ENCODE measurements at regions not wholly inside any gene's neighbourhood (a gene's known extent, or its start where the extent isn't known, plus 50 kb on each side); places are given as distances from the start of the nearest gene placed in this dataset.

DNA sequence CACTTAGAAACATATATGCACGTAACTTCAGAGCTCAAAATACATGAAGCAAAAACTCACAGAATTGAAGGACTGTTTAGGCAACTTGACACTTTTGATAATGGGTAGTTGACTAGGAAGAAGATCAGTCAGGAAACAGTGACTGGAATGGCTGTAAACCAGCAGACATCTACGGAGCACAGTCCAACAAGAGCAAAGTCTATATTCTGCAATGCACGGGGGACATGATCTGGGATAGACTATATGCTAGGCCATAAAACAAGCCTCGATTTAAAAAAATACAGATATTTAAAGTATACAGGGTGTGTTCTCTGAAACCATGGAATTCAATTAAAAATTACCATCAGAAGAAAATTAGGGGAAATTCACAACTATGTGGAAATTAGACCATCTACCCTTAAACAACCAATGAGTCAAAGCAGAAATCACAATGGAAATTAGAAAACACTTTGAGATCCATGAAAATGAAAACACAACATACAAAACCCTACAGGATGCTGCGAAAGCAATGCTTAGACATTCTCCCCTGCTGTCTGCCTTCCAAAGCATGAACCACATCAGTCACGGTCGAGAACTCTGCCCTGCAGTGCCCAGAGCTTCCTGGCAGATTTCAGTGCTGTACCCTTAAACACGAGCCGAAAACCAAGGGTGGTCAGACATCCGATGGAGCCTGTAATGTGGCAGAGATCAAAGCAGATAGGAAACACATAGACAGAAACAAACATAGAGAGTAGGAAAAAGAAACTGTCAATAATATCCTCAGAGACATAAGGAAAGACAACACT is 651.9 kb upstream of the HS6ST1 start:
- DNase-seq = no peak

DNA sequence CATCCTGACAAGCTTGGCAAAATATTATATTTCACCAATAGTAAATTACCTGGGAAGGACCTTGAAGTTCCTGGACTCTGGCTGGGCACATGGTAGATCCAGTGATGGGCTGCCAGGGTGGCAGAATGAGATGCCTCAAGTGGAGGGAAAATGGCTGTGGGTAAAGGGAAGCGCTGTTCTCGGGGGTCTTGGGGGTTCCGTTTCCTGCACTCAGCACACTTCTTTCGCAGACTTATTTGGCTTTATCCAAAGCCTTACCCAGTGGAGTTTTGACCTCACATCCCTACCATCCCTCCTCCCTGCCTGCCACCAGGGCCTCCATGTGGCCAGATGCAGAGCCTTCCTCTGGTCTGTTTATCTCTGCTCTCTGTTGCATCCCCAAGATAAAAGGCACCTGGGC is 654.9 kb upstream of the HS6ST1 start:
- no peak for DNase-seq

DNA sequence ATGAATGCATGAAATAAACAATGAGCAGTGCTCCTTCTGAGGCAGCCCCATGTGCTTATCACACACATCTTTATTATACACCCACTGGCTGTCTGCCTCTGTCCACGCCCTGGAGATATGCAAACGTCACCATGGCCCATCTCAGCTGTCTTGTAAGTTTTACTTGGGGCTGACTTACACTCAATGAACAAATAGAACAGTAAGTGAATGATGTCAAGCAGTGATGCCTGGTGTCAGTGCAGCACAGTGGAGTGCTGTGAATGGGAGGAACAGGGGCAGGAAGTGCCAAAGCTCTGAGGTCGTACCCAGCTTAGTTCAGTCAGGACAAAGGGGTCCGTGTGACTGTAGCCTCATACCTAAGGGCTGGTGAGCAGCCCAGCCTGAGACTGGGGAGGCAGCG is 659.5 kb upstream of the HS6ST1 start:
- no peak for DNase-seq

DNA sequence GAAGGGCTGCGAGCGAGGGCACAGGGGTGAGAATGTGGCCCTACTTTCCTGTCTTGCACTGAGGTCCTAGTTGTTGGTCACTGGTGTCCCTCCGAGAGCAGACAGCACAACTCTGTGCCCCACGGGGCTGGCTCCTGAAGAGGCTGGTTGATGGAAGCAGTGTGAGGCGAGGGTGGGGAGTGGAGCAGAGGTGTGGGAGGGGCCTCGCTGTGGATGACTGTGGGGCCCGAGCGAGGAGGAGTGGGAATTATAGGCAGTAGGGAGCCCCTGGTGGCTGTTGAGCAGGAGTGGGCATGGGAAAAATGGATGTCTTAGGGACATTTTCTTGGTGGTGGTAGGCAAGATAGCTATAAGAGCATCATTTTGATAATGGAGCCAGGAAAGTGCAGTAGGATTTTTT is 660.5 kb upstream of the HS6ST1 start:
- DNase-seq = no peak

DNA sequence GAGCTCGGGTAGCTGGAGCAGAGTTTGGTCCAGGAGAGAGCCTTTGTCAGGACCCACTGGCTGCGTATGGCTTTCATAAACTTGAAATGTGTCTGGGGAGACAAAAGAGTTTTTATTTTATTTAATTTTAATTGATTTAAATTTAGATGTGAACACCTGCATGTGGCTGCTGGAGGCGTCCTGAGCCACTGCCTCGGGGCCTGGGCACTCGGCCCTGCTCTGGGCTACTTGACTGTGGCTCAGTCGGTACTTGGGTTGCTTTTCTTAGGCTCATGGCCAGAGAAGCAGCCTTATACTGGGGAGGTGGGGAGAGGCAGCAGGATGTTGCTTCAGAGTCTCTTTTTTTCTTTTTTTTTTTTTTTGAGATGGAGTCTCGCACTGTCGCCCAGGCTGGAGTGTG is 661.8 kb upstream of the HS6ST1 start:
- DNase-seq = no peak

DNA sequence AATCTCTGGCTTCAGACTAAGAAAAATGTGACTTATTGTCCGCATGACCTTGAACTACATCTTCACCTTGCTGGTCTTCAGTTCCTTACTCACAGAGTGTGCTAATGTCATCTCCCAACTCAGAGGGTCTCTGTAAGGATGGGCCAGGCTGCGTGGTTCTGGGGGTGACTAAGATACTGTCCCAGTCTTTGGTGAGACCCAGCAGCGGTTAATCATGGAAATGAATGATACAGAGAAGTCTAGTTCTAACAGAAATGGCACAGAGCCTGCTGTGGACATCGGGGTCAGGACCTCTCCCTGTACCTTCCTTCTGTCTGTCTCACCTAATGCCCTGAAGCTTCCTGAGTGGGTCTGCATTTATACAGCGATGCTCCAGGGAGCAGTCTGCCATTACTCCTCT is 662.7 kb upstream of the HS6ST1 start:
- DNase-seq = no peak

DNA sequence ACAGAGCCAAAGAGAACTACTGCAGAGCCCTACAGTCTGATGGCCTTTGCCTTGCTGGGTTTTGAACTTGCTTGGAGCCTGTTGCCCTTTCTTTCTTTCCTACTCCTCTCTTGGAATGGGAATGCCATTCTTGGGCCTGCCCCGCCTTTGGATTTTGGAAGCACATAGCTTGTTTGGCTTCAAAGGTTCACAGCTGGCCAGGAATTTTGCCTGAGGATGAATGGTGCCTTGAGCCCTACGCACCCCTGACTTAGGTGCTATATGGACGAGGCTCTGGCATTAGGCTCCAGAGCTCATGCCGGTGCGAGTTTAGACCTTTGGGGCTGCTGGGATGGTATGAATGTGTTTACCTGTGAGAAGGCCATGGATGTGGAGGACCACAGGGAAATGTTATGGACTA is 663.3 kb upstream of the HS6ST1 start:
- no peak for DNase-seq

DNA sequence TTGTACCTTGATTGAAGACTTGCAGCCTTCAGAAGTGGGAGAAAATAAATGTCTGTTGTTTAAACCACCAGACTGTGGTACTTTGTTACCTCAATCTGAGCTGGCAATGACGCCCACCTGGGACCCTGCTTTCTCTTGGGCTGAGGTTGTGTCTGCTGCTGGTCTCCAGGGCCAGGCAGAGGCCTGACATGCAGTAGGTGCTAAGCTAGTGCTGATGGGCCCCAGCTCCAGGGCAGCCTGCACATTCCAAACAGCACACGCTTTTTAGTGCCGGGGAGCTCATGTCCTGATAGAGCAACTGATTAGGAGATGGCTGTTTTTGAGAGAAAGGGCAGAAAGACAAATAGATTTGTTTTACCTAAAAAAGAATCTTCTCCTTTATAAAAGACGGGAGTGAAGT is 664.0 kb upstream of the HS6ST1 start:
- DNase-seq = no peak

DNA sequence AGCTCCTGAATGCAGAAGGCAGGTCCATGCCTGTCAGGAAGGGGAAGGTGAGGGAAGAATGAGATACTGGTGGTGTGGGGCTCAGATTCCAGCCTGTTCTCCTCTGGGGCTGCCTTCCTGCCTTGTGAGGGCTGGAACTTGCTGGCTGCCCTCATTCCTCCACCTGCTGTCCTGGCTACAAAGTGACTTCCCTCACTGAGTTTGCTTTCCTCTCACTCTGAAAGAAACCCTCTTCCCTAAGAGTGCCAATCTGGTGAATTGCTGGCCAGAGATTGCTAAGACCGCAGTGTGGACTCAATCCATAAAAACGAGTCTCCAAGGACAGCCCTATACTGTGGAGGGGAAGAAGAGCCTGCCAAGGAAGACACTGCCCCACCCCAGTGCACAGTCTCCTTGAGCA is 664.4 kb upstream of the HS6ST1 start:
- no peak for DNase-seq

DNA sequence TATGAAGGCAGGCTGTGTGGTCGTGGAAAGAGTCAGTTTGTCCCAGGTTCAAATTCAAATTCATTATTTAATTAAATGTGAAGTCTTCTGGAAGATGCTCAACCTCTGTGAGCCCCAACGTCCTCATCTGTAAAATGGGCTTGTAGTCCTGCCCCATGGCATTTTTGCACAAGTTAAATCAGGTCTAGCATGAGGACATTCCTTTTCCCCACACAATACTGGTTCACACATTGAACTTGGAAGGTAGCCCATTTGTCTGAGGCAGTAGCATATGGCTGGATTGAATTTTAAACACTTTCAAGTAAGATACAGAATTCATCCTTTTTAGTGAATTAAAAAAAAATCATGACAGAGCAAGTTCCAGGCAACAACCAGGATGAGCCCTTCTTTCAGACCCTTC is 665.4 kb upstream of the HS6ST1 start:
- DNase-seq = no peak

DNA sequence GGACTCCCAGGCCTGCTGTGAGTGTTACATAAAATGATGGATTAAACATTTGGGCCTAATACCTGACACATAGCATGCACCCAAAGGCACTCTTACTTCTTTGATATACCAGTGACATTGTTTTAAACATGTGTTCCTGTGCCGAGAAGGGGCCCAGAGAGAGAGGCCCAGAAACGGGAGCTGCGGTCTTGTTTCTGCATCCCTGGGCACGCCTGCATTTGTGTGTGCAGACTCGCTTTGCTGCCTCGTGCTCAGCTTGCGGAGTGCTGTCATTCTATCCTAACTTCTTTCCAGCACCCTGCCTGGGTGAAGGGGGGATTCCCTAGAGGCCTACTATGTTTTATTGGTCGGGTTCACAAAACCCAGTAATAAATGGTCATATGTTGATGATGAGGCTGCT is 666.2 kb upstream of the HS6ST1 start:
- no peak for DNase-seq

DNA sequence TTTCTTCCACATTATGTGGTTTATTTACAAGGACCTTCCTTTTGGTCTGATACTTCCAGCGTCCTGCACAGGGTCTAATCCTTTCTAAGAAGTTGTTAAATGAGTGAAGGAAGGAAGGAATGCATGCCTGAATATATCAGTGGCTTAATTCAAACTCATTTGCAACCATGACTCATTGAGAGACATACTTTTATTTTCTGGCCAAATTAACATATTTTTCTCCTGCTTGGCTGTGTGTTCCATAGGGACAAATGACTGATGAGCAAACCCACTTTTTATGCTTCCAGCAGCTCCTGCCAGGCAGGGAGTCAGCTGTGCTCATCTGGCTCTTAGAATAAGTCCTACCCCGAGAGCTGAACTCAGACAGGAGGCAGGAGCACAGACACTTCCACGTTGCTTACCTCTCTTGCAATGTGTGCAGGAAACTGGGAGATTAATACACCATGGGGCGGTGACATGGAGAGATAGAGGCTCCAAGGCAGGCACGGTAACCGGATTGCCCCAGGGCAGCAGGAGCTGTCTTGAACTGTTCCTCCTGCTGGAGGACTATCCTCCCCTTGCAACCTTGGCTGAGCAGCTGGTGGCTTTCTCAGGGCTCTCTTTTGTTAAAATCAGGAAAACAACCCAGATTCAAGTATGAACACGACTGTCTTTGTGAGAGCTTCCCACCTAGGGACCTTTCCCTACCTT is 667.5 kb upstream of the HS6ST1 start:
- no peak for DNase-seq

DNA sequence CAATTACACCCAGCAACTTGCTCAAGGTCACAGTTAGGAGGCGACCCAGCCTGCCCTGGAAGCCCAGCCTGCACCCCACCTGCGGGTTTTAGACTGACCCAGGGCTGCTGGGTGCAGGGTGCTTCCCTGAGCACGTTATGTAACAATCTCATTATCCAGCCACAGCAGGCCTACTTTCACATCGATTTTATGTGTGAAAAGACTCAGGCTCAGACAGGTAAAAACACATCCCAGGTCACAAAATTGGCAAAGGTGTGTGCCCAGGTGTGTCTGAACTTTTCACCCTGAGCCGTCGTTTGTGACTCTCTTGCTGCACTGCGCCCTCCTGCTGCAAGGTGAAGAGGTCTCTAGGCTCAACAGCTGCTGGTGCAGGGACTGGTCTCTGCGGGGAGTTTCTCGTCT is 668.2 kb upstream of the HS6ST1 start:
- DNase-seq = no peak

DNA sequence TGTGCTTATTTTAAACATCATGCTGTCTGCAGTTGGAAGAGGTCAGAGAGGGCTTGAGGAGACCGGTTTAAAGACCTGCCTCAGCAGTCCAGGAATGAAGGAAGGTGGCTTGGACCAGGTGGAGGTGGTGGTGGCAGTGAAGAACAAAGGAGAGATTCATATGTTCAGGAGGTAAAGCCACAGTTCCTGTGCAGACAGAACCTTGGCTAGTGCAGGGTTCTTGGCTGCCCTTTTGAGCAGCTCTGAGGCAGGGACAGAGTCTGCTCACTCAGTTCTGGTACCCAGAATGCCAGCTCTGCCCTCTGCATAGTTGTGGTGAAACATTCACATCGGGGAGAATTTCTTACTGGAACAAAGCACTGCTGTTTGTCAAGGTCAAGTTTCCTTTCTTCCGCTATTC is 669.7 kb upstream of the HS6ST1 start:
- DNase-seq = no peak

DNA sequence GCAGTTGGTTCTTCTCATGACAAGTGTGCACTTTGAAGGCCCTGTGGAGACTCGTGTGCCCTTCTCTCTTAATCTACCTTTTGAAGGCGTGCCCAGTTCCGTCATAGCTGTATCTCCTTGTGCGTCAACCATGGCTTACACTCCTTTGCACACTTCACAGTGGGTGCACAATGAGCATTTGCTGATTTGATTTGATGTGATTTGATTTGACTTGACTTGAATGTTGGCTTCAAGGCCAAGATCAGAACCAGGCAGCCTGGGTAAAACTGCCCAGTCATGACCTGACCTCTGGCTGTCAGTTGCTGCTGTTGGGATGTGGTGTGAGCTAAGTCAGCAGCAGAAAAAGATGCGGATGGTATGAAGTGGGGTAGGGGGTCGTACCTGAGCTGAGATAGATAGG is 670.3 kb upstream of the HS6ST1 start:
- no peak for DNase-seq

DNA sequence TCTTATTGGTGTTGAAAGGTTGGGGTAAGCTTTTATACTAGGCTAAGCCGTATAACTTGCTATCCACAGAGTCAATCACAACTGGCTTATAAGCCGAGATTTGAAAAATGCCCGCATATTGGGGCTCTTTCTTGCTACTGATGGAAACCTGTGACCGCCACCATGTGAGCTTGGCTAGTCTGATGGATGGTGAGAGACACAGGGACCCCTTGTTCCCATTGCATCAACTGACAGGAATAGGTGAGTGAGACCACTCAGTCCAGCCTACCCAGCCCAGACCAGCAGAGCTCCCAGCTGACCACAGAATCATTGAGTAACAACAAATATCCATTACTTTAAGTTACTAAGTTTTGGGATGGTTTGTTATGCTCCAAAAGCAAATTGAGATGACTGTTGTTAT is 676.4 kb upstream of the HS6ST1 start:
- no peak for DNase-seq

DNA sequence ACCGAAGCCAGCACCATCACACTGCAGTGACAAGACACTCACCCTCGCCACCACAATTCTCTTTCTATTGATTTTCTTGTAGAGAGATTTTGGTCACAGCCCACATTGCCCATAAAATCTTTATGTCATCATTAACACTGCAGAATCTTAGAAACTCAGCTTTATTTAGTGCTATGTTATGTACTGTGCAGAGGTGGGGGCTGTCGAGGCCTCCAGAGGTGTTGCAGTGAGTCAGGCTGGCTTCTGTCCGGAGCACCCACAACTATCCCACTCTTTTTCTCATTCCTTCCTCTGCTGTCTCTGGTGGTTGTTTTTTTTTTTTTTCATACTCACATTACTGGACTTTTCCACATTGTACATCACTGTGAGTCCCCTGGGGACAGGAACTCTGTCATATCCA is 677.4 kb upstream of the HS6ST1 start:
- DNase-seq = no peak

DNA sequence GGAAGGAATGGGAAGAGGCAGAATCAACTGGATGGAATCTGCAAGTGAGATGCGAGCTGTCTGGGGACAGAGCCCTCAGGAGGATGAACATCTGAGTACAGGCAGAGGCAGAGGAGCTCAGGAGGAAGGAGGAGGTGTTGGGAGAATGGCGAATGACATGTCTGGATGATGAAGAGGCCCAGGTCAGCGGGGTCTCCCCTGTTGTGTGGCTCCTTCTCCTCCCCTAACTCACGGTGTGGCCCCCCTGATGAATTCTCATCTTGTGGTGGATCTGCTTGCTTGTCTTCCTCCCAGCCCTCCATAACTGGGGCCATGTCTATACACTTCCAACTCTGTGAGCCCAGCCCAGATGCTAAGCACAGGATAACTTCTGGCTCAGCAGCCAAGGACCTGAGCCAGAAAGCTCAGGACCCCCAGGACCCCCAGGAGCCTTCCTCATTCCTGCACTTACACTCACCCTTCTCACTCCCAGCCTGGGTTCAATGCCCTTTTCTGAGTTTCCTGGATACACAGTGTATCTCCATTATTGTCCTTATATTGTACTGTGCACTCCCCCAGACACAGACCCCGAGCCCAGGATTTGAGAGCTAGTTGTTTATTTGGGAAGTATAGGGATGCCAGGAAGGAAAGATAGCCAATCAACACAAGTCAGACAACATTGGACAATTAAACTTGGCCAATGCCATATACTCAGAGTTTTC is 678.6 kb upstream of the HS6ST1 start:
- no peak for DNase-seq

DNA sequence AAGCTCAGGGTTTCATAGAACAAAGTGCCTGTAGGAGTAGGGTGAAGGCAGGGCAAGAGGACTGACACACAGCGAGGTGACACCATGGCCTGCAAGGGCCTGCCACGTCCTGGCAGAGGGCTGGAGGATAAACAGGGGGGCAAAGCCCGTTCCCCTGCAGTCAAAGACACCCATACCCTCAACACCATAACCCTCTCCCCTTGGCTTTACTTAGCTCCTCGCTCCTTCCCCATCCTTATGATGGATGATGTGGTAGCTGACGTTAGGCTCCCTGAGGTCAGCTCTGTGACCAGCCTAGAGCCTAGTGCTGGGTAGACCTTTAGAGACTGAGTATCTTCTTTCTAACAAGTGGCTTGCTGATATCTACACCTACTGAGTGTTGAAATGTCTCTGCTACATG is 683.3 kb upstream of the HS6ST1 start:
- no peak for DNase-seq

DNA sequence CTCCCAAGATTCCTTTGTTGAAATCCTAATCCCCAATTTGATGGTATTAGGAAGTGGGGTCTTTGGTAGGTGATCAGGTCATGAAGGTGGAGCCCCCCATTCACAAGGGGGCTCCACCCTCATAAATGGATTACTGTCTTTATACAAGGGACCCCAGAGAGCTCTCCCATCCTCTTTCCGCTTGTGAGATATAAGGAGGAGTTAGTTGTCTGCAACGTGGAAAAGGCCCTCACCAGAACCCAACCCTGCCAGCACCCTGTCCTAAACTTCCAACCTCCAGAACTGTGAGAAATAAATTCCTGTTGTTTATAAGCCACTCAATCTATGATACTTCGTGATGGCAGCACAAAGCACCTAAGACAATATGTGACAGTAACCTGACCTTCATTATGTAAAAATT is 684.1 kb upstream of the HS6ST1 start:
- no peak for DNase-seq

DNA sequence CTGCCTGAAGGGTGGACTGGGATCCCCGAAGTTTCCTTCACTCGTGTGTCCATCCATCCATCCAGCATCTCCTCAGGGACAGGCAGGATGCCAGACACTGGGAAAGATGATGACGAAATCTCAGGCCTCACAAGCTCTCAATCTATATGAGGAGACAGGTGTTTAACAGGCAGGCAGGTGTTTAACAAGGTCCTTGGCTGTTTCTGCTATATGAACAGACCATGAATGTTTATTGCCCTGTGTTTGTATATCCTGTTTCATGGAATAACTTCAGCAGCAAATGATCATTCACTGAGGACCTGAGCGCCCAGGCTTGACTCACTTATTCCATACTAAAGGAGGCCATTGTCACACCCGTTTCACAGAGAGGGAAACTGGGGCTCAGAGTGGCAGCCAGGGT is 685.8 kb upstream of the HS6ST1 start:
- no peak for DNase-seq

DNA sequence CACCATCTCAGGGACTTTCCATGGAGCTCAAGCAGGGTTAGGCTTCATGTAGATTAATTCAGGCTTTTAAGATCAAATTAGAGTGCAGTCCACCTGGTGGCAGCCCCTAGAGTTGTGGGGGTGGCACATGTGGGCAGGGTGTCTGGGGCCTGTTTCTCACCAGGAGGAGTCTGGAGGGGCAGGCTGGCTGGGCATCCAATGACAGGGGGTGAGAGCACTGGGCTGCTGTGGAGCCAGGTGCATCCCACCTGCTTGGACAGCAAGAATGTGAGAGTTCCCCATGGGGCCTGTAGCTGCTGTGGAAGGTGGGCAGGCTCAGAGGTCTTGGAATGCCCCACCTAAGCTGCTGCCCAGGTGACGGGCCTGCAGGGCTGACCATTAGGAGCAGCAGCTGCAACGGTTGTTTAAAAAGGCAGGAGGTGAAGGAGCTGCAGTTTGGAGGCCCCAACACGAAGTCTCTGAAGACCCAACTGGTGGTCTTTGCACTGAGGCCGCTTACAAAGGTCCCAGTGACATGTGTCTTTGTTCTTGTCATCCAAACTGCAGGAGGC is 686.3 kb upstream of the HS6ST1 start:
- no peak for DNase-seq

DNA sequence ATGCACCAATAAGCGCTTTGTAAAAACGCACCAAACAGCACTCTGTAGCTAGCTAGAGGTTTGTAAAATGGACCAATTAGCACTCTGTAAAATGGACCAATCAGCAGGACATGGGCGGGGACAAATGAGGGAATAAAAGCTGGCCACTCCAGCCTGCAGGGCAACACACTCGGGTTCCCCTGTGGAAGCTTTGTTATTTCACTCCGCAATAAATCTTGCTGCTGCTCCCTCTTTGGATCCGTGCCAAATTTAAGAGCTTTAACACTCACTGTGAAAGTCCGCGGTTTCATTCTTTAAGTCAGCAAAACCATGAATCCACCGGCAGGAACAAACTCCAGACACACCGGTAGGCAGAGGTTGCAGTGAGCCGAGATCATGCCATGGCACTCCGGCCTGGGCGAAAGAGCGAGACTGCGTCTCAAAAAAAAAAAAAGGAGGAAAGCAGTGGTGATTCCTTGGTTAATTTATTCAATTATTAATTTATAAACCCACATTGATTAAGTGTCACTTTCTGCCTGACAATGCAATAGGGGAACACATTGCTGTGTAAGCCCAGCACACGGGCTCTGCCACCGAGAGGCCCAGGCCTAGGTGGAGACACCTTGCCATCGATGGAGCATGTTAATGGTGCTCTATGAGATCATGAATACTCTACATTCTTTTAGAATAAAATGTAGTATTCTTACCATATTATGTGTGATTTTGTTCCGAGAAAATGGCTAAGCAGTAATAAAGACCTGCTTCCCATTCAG is 687.6 kb upstream of the HS6ST1 start:
- no peak for DNase-seq
